Breast epithelium (tissue), 4 donors: ENCODE measurements at regions not wholly inside any gene's neighbourhood (a gene's known extent, or its start where the extent isn't known, plus 50 kb on each side); places are given as distances from the start of the nearest gene placed in this dataset.

Experiments used
- DNase-seq, 2 donors: peaks; one replicate each; pipeline ENCODE4 v3.0.0-alpha.2; 2019; ENCODE audit warnings: low spot score in 2 of 2
- H3K27ac ChIP-seq, 2 donors: fragments of 200-600 bp; sonication (generic) in 1 of 2; one replicate each; pipeline ENCODE4 v1.5.1; 2016 to 2019; ENCODE audit warnings: mild to moderate bottlenecking in 1 of 2
- H3K27me3 ChIP-seq, 2 donors: fragments of 200-600 bp; sonication (generic) in 1 of 2; one replicate each; pipeline versions ENCODE4 v1.5.1 to v1.6.0; 2017 to 2019; ENCODE audit warnings: control low read depth in 1 of 2, mild to moderate bottlenecking in 1 of 2
- H3K36me3 ChIP-seq: fragments of 200-600 bp; one replicate; pipeline ENCODE4 v1.5.1; 2019
- H3K4me1 ChIP-seq, 2 donors: fragments of 200-600 bp; sonication (generic); one replicate each; pipeline ENCODE4 v1.5.1; 2016 to 2019; ENCODE audit warnings: control low read depth in 1 of 2
- H3K4me3 ChIP-seq, 3 donors: fragments of 200-600 bp; sonication (generic); 1 replicate in 2 of 3; 2 replicates in 1 of 3; pipeline ENCODE4 v1.5.1; 2016 to 2019; ENCODE audit warnings: mild to moderate bottlenecking in 3 of 3, moderate library complexity in 2 of 3
- H3K9me3 ChIP-seq, 2 donors: fragments of 200-600 bp; sonication (generic) in 1 of 2; one replicate each; pipeline ENCODE4 v1.5.1; 2016 to 2019; ENCODE audit warnings: control low read depth in 1 of 2
- POLR2A ChIP-seq: fragments of 450-650 bp; IDR thresholded peaks from one replicate; pipeline ENCODE4 v1.6.1; 2016; ENCODE audit warnings: antibody characterized with exemption, mild to moderate bottlenecking, moderate library complexity
- POLR2AphosphoS5 ChIP-seq, 3 donors: sonication (generic); formaldehyde crosslinking; IDR thresholded peaks; one replicate each; pipeline ENCODE4 v1.6.1; 2017; ENCODE audit warnings: antibody characterized with exemption in 3 of 3
- intact Hi-C: fragments of 100-400 bp; cut with DNase I; formaldehyde crosslinking; loops from one replicate; pipeline ENCODE4 v1.15.1; 2023; ENCODE audit warnings: low total_unique reads
- TF ChIP-seq, protein P1 (sequence below), 3 donors: fragments of 450-650 bp; IDR thresholded peaks; one replicate each; pipeline ENCODE4 v1.5.1; 2016 to 2017; ENCODE audit warnings: antibody characterized with exemption in 3 of 3, mild to moderate bottlenecking in 3 of 3, moderate library complexity in 3 of 3

DNA sequence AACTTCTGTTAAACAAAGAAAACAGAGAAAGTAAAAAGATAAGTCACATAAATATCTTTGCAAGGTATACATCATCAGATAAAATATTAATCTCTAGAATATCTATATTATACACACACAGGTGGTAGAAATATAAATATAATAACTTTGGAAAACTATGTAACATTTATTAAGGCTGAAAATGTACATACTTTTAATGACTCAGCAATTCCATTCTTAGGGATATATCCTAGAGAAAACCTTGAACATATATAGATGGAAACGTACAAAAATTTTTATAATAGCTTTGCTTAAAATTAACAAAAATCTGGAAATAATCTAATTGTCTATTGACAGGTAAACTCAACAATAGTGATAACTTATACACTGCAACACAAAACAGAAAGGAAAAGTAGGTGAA, 381.3 kb downstream of the GPD2 start:
- TF ChIP-seq POLR2AphosphoS5 (IDR thresholded peaks at IDR 0.05) (no peak), POLR2A (no peak)
- TF ChIP-seq, protein P1, sequence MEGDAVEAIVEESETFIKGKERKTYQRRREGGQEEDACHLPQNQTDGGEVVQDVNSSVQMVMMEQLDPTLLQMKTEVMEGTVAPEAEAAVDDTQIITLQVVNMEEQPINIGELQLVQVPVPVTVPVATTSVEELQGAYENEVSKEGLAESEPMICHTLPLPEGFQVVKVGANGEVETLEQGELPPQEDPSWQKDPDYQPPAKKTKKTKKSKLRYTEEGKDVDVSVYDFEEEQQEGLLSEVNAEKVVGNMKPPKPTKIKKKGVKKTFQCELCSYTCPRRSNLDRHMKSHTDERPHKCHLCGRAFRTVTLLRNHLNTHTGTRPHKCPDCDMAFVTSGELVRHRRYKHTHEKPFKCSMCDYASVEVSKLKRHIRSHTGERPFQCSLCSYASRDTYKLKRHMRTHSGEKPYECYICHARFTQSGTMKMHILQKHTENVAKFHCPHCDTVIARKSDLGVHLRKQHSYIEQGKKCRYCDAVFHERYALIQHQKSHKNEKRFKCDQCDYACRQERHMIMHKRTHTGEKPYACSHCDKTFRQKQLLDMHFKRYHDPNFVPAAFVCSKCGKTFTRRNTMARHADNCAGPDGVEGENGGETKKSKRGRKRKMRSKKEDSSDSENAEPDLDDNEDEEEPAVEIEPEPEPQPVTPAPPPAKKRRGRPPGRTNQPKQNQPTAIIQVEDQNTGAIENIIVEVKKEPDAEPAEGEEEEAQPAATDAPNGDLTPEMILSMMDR (IDR thresholded peaks at IDR 0.05): no peak
- no peaks in the 10 kb centered on the region for H3K36me3 ChIP-seq
- no peaks in the 10 kb centered on the region for H3K9me3 ChIP-seq
- no peak for DNase-seq
- H3K4me3 ChIP-seq: no peak overlapping the region
- no peak overlapping the region for H3K27ac ChIP-seq
- no peaks in the 10 kb centered on the region for H3K4me1 ChIP-seq
- intact Hi-C loops: no loop called here
- H3K27me3 ChIP-seq: no peaks in the 10 kb centered on the region

DNA sequence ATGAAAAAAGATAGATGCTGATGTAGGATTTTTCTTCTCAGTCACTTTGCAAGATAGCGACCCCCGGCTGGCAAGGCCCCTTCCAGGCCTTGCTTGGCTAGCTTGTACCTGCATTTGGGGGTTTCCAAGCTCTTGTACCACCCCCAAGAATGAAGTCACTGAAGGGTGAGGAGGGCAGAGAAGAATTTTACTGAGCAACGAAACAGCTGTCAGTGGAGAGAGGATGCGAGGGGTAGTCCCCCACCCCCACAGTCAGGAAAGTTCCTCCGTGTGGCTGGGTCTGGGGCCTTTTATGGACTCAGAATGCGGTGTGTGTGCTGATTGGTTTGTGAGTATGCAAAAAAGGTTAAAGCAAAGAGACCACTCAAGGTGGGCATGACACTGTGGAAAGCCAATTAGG, 382.0 kb downstream of the GPD2 start:
- no peak overlapping the region for H3K4me3 ChIP-seq
- no peaks in the 10 kb centered on the region for H3K4me1 ChIP-seq
- no peak for DNase-seq

DNA sequence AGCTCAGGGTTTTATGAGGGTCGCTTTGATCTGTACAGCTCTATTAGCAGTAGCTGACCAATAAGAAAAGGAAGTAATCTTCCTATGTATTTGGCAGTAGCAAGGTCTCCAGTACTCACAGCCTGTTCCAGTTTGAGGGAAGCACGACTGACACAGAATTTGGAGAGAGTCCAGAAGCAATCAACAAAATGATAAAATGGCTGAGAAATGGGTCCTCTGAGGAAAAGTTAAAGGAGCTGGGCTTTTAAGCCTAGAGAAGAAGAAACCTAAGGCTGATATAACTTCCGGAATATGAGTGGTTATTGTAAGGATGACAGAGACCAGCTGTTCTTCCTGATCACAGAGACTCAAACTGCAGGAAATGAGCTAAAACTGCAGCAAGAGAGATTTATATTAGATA, 382.8 kb downstream of the GPD2 start:
- Histone ChIP-seq H3K4me3 (no peak overlapping the region), H3K27ac (no peak overlapping the region), H3K9me3 (no peaks in the 10 kb centered on the region), H3K4me1 (no peaks in the 10 kb centered on the region), H3K36me3 (no peaks in the 10 kb centered on the region), H3K27me3 (no peaks in the 10 kb centered on the region)
- no peak for DNase-seq
- TF ChIP-seq POLR2A: no peak
- intact Hi-C loops: no loop called here

More for the DNA sequence above, 382.0 kb downstream of the GPD2 start:
- intact Hi-C loops: no loop called here
- H3K27ac ChIP-seq: no peak overlapping the region
- no peaks in the 10 kb centered on the region for H3K36me3 ChIP-seq
- TF ChIP-seq POLR2A (no peak), POLR2AphosphoS5 (IDR thresholded peaks at IDR 0.05) (no peak)
- TF ChIP-seq, protein P1 (IDR thresholded peaks at IDR 0.05): no peak
- no peaks in the 10 kb centered on the region for H3K27me3 ChIP-seq
- no peaks in the 10 kb centered on the region for H3K9me3 ChIP-seq

DNA sequence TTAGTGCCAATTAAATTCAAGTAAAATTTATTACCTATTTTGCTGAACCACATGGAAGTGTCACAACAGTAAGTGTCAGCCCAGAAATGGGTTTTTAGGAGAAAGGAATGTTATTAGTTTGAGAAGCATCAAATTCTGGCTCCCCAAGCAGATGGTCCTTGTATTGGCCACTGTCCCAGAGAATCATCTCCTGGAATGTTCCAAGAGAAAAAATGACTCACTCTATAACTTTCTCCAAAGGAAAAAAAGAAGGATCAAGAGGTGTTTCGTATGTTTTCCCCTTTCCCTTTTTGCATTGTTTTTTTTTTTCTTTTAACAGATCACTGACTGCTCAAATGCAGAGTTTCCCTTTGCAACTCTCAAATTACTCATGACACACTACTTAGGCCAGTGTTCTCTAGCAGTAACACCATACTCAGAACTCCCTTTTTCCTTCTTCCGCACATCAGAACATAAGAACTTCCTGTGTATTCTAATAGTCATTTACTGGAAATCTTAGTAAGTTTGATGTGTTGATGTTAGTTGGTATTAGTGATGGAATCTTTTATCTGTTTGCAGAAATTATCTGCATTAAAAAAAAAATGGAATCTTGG, 390.3 kb downstream of the GPD2 start:
- DNase-seq: no peak
- no peaks in the 10 kb centered on the region for H3K9me3 ChIP-seq
- no peaks in the 10 kb centered on the region for H3K36me3 ChIP-seq
- H3K4me1 ChIP-seq: no peaks in the 10 kb centered on the region
- H3K4me3 ChIP-seq: no peak overlapping the region
- H3K27me3 ChIP-seq: no peaks in the 10 kb centered on the region
- intact Hi-C loops: no loop called here
- no peak overlapping the region for H3K27ac ChIP-seq
- TF ChIP-seq, protein P1 (IDR thresholded peaks at IDR 0.05): no peak
- TF ChIP-seq POLR2A (no peak), POLR2AphosphoS5 (IDR thresholded peaks at IDR 0.05) (no peak)

DNA sequence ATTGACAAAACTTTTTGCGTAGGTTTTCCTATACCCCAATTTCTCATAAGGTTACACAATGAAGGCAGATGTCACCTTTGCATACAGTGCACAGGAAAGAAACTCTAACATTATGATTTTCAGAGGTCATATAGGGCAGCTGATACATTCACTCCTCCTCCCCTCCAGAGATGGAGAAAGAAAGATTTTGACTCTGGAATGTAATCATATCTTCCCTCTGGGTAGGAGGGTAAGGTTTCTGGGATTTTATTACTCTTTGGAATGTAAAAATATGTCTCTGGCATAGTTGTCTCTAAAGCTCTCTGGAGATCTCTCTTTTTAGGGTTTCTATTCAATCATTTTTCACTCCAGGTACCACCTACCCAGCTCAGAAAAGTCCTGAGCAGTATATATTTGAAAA, 398.3 kb downstream of the GPD2 start:
- DNase-seq: no peak
- intact Hi-C loops: no loop called here
- Histone ChIP-seq H3K27ac (no peak overlapping the region), H3K4me1 (no peaks in the 10 kb centered on the region), H3K27me3 (no peaks in the 10 kb centered on the region), H3K36me3 (no peaks in the 10 kb centered on the region), H3K9me3 (peaks cover 0 to 9% of the 10 kb centered on the region in 2 donors), H3K4me3 (no peak overlapping the region)
- TF ChIP-seq POLR2A: no peak
- no peak for TF ChIP-seq POLR2AphosphoS5 (IDR thresholded peaks at IDR 0.05)

DNA sequence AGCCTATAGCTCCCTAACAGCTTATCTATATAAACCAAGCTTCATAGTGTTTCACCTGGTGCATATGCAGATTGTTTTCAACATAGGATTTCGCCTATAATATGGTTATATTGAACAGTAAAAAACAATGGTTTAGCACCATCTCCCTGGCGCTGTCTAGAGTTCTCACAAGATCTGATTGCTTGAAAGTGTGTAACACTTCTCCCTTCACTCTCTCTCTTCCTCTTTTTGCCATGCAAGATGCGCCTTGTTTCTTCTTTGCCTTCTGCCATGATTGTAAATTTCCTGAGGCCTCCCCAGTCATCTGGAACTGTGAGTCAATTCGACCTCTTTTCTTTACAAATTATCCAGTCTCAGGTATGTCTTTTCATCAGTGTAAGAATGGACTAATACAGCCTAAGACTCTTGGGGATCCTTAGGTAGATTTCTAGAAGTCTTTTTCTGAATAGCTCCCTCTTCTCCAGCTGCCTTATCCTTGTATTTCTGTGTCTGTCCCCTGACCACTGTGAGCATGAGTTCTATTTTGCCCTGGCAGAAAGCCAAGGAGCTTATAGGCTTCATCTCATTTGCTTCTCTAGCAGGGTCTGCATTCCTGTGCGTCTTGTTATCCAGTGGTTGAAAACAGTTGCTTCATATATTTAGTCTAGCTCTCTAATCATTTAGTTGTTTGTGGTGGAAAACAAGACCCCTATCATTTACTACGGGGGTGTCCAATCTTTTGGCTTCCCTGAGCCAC, 401.6 kb downstream of the GPD2 start:
- TF ChIP-seq, protein P1 (IDR thresholded peaks at IDR 0.05): no peak
- TF ChIP-seq POLR2AphosphoS5 (IDR thresholded peaks at IDR 0.05) (no peak), POLR2A (no peak)
- intact Hi-C loops: no loop called here
- H3K9me3 ChIP-seq: peaks cover 0 to 9% of the 10 kb centered on the region in 2 donors
- H3K27me3 ChIP-seq: no peaks in the 10 kb centered on the region
- no peaks in the 10 kb centered on the region for H3K36me3 ChIP-seq
- DNase-seq: no peak
- H3K4me1 ChIP-seq: no peaks in the 10 kb centered on the region
- no peak overlapping the region for H3K27ac ChIP-seq
- H3K4me3 ChIP-seq: no peak overlapping the region
